EL (cell line): ENCODE measurements at regions not wholly inside any gene's neighbourhood (a gene's known extent, or its start where the extent isn't known, plus 50 kb on each side); places are given as distances from the start of the nearest gene placed in this dataset.
"Not testable (repeated sequence)": the region's sequence is repeated elsewhere in the genome, so short reads cannot be mapped to it uniquely, and the experiment has no call there.

ENCODE experiments used
- DNase-seq: peaks from one replicate; pipeline ENCODE4 v3.0.0-alpha.2; 2016

- DNase-seq = no peak
Measured at GRCh38 chr9:20237686-20238085, 384.6 kb downstream of the MLLT3 start.

- peak; percentile 4 for DNase-seq
Measured at GRCh38 chr9:20236676-20237075, 385.6 kb downstream of the MLLT3 start.

- not testable (repeated sequence) for DNase-seq
Measured at GRCh38 chr9:20235206-20235605, 387.1 kb downstream of the MLLT3 start.

GRCh38 chr9:20228096-20228495 is 394.2 kb downstream of the MLLT3 start:
- no peak for DNase-seq

DNA sequence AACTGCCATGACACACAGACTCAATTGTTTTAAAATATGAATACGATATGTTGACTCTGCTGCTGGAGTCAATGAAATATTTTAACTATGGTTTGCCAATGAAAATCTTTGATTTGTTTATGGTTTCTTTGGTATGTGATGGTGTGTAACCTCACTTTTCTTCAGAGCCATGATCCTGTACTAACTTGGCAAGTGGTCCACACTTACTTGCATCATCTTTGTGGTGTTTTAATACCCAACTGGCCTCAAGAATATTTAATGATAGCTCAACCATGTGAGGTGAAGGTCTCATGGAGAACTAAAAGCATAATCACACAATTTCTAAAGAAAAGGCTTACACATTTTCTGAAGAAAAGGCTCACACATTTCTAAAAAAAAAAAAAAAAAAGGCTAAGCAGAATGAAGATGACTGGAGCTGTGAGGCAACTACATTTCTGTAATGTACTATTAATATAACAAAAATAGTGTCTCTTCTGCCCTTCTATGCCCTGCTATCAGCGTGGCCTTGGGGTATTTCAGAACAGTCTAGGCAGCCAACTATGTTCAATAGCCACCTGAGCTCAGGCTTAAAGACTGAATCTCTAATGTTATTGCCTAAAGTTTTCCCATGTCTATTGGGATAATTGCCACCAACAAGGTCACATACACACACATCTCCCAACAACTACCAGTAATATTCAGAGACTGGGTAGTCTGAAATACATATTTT is 395.0 kb downstream of the MLLT3 start:
- no peak for DNase-seq

DNA sequence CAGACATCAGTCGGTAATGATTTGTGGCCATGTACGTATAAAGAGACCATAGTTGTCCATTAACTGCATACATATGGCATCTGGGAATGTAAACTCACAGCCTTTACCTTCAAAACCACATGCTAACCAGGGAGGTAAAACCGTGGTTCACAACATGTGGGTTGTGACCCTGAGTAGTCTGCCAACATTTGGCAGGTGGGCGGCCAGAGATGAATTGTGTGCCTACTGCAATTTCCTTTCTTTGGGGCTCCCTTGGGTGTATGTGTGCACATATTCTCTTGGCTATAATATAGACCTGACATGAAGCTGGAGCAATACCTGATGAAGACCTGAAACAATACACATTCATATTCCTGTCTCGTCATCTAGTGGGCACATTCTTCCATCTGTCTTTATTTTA is 396.0 kb downstream of the MLLT3 start:
- DNase-seq = no peak

DNA sequence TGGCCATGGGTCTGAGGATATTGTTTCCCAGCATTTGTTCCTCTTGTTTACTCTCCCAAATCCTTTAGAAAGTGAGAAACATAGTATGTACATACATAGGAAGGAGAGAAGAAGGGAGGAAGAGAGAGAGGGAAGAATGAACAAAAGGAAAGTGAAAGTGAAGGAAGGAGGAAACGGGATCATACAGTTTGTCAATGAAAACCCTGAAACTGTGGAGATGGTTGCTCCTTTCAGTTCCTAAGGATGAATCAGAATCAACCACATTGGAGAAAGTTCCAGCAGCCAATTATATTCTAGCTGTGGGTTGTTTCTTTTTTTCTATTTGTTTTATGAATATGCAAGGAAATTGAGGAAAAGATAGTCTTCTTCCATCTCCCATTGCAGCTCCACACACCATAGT is 396.5 kb downstream of the MLLT3 start:
- DNase-seq = peak; percentile 26

- DNase-seq = no peak
Measured at GRCh38 chr9:20224756-20225155, 397.5 kb downstream of the MLLT3 start.

- no peak for DNase-seq
Measured at GRCh38 chr9:20220286-20220685, 402.0 kb downstream of the MLLT3 start.

DNA sequence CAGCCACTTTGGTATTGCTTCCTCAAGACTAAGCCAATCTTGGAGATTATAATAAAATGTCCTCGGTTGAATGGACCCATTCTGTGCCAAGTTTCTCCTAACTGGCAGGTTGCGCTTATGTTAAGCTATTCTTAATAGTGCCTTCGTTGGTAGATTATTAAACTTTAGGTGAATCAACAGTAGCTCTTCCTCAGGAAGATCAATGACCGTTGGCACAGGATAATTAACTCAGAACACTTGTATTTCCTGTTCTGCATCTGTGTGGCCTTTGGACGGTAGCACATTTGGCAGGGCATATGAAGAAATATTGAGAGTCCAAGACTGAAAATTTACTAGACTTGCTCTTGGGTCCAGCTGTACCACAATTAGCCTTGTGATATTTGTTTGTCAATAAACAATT is 402.9 kb downstream of the MLLT3 start:
- DNase-seq = no peak

DNA sequence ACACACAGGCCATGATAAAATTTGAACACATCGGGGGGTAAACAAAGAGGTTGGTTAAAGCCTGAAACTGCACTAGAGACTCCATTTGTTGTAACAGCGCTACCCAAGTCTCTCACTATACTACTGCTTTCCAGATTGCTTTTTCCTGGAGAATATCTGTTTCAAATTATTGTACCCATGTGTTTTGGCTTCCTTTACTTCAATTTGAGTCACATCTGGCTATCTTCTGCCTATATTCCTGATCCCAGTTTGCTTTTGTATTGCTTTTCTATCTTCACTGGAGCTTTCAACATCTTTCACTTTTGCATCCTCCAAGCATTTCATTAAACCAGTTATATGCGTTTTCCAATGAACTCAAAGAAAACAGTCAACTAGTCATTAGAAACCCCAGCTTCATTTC is 404.7 kb downstream of the MLLT3 start:
- DNase-seq = no peak

- DNase-seq = no peak
Measured at GRCh38 chr9:20216438-20216837, 405.9 kb downstream of the MLLT3 start.

- DNase-seq = no peak
Measured at GRCh38 chr9:20215552-20215951, 406.7 kb downstream of the MLLT3 start.

- DNase-seq = no peak
Measured at GRCh38 chr9:20212806-20213205, 409.5 kb downstream of the MLLT3 start.

GRCh38 chr9:20209391-20210340 is 412.6 kb downstream of the MLLT3 start:
- DNase-seq = no peak

DNA sequence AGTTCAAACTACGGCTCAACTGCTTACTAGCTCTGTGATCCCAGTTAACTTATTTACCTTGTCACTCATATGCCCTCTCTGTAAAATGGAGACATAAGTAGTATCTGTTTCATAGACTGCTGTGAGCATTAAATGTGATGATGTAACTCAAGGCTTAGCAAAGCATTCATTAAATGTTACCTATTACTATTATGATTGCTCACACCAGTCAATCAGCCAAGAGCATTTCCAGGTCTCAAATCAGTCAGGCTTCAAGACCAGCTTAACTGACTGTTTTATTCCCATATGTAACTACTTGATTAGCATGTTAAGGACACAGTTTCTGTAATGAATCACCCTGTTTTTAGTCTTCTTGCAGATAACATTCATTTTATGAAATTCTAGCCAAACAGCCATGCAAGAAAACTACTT is 413.3 kb downstream of the MLLT3 start:
- DNase-seq = no peak

GRCh38 chr9:20208226-20208625 is 414.1 kb downstream of the MLLT3 start:
- no peak for DNase-seq

DNA sequence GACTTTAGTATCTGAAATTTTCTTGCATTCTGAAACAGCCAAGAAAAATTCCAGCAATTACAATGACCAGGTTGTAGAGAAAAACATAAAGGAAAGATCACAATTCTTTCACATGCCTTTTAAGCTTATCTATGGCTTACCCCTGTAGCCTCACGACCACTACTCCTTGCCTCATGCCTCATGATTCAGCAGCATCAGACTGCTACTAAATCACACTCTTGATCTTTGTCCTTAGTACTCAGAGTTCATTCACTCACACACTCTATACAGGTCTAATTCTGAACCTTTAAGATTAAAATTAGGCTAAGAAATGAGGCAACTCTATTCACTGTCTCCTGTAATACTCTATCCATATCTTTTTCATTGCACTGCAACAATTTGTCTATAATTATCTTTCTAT is 415.1 kb downstream of the MLLT3 start:
- DNase-seq = no peak

- DNase-seq = no peak
Measured at GRCh38 chr9:20205821-20206220, 416.5 kb downstream of the MLLT3 start.

- no peak for DNase-seq
Measured at GRCh38 chr9:20200991-20201431, 412.2 kb upstream of the SLC24A2 start.

DNA sequence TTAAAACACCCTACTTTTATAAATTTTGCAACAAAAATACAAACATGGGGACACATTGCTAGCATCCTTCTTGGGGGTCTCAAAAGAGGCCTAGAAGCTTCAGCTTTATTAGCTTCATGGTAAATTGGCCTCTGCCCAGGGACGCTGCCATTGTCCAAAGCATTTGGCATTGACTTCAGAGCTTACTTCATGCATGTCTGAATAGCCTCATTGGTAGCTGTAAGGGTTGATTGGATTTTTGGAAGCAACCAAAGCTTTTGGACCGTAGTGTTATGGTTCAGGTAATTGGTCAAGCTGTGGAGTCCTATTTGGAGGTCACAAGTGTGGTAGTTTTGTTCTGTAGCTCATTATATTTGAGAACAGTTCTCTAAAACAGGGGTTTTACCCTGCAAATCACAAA is 411.7 kb upstream of the SLC24A2 start:
- DNase-seq = no peak

DNA sequence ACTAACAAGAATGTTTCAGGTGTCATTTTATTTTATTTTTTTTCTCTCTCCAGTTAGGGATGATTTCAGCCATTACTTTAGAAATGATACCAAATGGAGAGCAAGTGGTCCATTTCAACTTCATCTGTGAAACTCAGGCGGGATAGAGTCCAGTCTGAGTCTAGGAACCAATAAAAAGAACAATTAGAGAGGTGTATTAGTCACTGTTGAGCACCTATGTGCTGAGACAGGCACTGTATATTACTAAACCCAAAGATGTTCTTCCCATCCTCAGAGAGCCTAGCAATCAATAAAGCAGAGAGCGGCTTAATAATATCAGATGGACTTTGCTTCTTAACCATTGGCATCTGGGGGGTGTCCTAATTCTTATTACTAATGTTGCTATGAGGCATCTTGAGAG is 410.3 kb upstream of the SLC24A2 start:
- no peak for DNase-seq

DNA sequence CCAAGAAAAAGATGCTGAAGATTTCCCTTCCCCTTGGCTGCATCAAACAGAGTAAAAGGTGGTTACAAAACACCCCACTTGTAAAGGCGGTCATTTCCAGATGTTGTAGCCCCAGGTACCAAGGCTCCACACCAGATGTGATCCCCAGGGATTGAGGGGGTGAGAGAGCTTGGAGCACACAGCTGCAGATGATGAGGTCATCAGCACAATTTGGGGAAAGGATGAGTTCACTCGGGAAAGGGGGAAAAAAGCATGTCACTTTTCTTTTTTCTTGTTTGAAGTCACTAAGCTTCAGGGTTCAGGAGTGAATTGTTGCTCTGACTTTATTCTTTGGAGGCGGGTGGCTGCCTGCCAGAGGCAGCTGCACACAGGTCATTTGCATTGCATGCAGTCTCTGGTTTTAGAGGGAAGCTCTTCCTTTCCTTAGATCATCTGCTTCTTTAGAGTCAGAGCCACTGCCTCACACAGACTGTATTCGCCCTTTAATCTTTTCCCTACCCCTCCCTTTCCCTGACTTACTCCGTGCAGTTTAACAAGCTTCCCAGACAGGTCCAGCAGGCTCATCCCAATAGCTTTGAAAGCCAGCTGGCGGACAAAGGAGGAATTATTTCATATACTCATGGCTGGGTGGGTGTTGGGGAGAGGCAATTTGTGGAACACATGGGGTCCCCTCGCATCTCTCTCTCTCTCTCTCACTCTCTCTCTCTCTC is 409.3 kb upstream of the SLC24A2 start:
- DNase-seq = no peak
